ENCODE measurements at regions not wholly inside any gene's neighbourhood (a gene's known extent, or its start where the extent isn't known, plus 50 kb on each side); places are given as distances from the start of the nearest gene placed in this dataset.
A peak's percentile ranks its signal among the peaks of the same experiment; 100 is the strongest.

DNA sequence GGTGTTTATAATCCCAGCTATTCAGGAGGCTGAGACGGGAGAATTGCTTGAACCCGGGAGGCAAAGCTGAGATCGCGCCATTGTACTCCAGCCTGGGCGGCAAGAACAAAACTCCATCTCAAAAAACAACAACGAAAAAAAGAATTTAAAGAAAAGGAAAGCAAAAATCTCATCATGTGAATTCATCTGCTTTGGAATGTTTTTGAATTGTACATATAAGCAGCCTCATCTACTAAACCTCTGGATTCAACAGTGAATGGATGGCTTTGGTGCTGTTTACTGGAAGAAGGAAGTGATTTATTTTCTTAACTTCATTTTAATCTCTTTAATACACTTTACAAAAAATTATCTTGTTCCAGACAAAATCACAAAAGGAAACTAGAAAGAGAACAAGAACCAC is 51.8 kb upstream of the PNRC1 start:
- H3K4me3 ChIP-seq: no peak overlapping the region
- no peak for DNase-seq
- 96 to 97% (median 97%) methylated on average over 6 of the region's 6 CpGs for WGBS, 4 donors
- no peaks in the 10 kb centered on the region for H3K36me3 ChIP-seq
- no peaks in the 10 kb centered on the region for H3K9me3 ChIP-seq
- no peak for ATAC-seq
- H3K27ac ChIP-seq: no peak overlapping the region
- TF ChIP-seq, protein P1, sequence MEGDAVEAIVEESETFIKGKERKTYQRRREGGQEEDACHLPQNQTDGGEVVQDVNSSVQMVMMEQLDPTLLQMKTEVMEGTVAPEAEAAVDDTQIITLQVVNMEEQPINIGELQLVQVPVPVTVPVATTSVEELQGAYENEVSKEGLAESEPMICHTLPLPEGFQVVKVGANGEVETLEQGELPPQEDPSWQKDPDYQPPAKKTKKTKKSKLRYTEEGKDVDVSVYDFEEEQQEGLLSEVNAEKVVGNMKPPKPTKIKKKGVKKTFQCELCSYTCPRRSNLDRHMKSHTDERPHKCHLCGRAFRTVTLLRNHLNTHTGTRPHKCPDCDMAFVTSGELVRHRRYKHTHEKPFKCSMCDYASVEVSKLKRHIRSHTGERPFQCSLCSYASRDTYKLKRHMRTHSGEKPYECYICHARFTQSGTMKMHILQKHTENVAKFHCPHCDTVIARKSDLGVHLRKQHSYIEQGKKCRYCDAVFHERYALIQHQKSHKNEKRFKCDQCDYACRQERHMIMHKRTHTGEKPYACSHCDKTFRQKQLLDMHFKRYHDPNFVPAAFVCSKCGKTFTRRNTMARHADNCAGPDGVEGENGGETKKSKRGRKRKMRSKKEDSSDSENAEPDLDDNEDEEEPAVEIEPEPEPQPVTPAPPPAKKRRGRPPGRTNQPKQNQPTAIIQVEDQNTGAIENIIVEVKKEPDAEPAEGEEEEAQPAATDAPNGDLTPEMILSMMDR (IDR thresholded peaks at IDR 0.05): no peak
- TF ChIP-seq POLR2A (IDR thresholded peaks at IDR 0.05): no peak
- no peaks in the 10 kb centered on the region for H3K27me3 ChIP-seq
- H3K4me1 ChIP-seq: peaks cover 0 to 27% (median 11%) of the 10 kb centered on the region in 12 donors
- intact Hi-C loops (cut with DNase I): no loop called here

DNA sequence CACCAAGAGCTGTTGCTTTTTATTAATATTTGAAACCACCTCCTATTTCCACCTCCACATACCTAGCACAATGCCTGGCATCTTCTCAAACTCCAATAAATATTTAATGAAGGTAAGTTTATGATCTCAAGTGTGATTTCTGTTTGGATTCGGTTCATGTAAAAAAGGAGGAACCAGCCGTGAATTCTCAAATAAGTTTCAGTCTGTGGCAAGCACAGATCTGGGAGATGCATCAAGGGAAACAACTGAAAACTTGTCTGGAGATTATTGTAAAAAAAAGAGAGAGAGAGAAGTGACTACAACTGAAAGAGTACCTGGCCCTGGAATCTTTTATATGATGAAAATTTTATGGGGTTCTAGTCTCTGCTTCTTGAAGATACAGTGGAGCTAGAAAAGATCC is 52.8 kb upstream of the PNRC1 start:
- TF ChIP-seq POLR2A (IDR thresholded peaks at IDR 0.05): no peak
- intact Hi-C loops (cut with DNase I): no loop called here
- Histone ChIP-seq H3K9me3 (no peaks in the 10 kb centered on the region), H3K4me3 (no peak overlapping the region), H3K36me3 (no peaks in the 10 kb centered on the region), H3K27ac (no peak overlapping the region), H3K27me3 (no peaks in the 10 kb centered on the region), H3K4me1 (peaks cover 0 to 27% (median 20%) of the 10 kb centered on the region in 12 donors)
- 78 to 87% (median 84%) methylated on average over 2 of the region's 2 CpGs for WGBS, 4 donors
- no peak for ATAC-seq
- no peak for DNase-seq

DNA sequence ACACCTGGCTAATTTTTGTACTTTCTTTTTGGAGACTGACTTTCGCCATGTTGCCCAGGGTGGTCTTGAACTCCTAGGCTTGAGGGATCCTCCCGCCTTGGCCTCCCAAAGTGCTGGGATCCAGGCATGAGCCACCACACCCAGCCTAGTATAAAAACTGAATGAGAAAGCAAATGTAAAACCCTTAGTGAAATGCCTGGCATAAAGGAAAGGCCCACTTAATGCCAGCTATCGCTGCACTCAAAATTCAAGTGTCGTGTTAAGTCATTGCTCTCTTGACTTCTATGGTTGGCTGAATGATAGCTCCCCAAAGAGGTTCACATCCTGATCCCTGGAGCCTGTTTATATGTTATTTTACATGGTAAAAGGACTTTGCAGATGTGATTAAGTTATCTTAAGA is 54.4 kb upstream of the PNRC1 start:
- peaks cover 0 to 31% (median 26%) of the 10 kb centered on the region in 12 donors for H3K4me1 ChIP-seq
- H3K27ac ChIP-seq: no peak overlapping the region
- no peaks in the 10 kb centered on the region for H3K9me3 ChIP-seq
- ATAC-seq (peak in 2 of 4 donors; percentile 17 to 23), DNase-seq (no peak)
- H3K27me3 ChIP-seq: no peaks in the 10 kb centered on the region
- WGBS, 4 donors: 66 to 79% (median 74%) methylated on average over 4 of the region's 4 CpGs
- intact Hi-C loops (cut with DNase I): no loop called here
- no peak overlapping the region for H3K4me3 ChIP-seq
- no peaks in the 10 kb centered on the region for H3K36me3 ChIP-seq
- TF ChIP-seq POLR2A (IDR thresholded peaks at IDR 0.05): no peak
- TF ChIP-seq, protein P1 (IDR thresholded peaks at IDR 0.05): no peak

DNA sequence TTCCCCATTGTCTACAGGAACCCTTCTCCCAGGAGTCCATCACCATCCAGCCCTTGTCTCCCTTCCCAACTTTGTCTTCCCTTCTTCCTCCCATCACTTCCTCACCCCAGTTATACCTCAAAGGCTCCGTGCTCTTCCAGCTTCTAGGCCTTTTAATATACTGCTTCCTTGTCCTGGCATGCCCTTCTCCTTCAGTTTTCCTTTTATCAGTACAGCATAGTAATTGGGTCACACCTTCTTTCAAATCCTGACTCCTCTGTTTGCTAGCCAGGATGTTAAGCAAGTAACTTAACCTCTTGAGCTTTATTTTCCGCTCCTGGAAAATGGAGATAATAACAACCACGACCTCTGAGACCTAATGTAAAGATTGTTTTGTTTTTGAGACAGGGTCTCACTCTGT is 54.9 kb upstream of the PNRC1 start:
- intact Hi-C loops (cut with DNase I): loop anchor here in 1 of 10 donors (2.0 kb wide), 1 partner anchor 55 kb away; the partner anchor contains the start of gene PNRC1
- ATAC-seq (no peak), DNase-seq (no peak)
- no peaks in the 10 kb centered on the region for H3K27me3 ChIP-seq
- peaks cover 0 to 35% (median 26%) of the 10 kb centered on the region in 12 donors for H3K4me1 ChIP-seq
- H3K27ac ChIP-seq: peak overlapping the region in 1 of 12 donors; percentile 80
- H3K9me3 ChIP-seq: no peaks in the 10 kb centered on the region
- no peak overlapping the region for H3K4me3 ChIP-seq
- TF ChIP-seq POLR2A (IDR thresholded peaks at IDR 0.05): no peak
- TF ChIP-seq, protein P1 (IDR thresholded peaks at IDR 0.05): no peak
- 78 to 83% (median 80%) methylated on average over 3 of the region's 3 CpGs for WGBS, 4 donors
- H3K36me3 ChIP-seq: no peaks in the 10 kb centered on the region

DNA sequence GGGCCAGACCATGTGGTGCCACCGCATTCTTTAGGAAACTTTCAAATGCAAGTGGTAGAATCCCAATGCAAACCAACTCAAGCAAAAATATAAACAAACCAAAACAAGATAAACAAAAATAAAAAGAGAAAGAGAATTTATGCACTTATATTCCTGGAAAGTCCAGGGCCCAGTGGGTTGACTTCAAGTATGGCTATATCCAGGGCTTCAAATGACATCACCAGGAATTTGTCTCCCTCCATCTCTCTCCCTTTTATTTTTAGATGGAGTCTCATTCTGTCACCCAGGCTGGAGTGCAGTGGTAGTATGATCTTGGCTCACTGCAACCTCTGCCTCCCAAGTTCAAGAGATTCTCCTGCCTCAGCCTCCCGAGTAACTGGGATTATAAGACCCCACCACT is 56.1 kb upstream of the PNRC1 start:
- TF ChIP-seq, protein P1 (IDR thresholded peaks at IDR 0.05): no peak
- no peak for TF ChIP-seq POLR2A (IDR thresholded peaks at IDR 0.05)
- intact Hi-C loops (cut with DNase I): loop anchor here in 4 of 10 donors (1.0 to 5.0 kb wide), 4 partner anchors 11 to 58 kb away; partner anchors contain the start of gene PNRC1 (in 2 of the 4)

More for the DNA sequence above, 56.1 kb upstream of the PNRC1 start:
- peak in 1 of 5 donors; percentile 39 for DNase-seq
- H3K36me3 ChIP-seq: no peaks in the 10 kb centered on the region
- H3K4me3 ChIP-seq: no peak overlapping the region
- H3K27me3 ChIP-seq: no peaks in the 10 kb centered on the region
- ATAC-seq: peak; percentile 54 to 82 (median 71)
- WGBS, 4 donors: 57 to 64% (median 58%) methylated on average over 2 of the region's 2 CpGs
- peak overlapping the region in 10 of 12 donors; percentile 8 to 87 (median 66) for H3K27ac ChIP-seq
- H3K9me3 ChIP-seq: no peaks in the 10 kb centered on the region
- H3K4me1 ChIP-seq: peaks cover 0 to 40% (median 26%) of the 10 kb centered on the region in 12 donors

All from heart left ventricle (tissue), 16 donors.